ENCODE measurements at regions not wholly inside any gene's neighbourhood (a gene's known extent, or its start where the extent isn't known, plus 50 kb on each side); places are given as distances from the start of the nearest gene placed in this dataset.

GRCh38 chr2:74051504-74051903 lies 66.8 kb downstream of the TET3 start:
- Histone ChIP-seq H3K27me3 (ENCODE audit: control insufficient read depth, insufficient read depth, low read length) (no peaks in the 10 kb centered on the region), H3K36me3 (ENCODE audit: control insufficient read depth, insufficient read depth, low read length) (peaks cover 4% of the 10 kb centered on the region; the same call in 1 of the 2 replicates), H3K4me3 (ENCODE audit: low read depth, low read length) (no peak overlapping the region)
- POLR2A ChIA-PET, result interaction anchor here (0.6 kb wide), 1 partner anchor 25 kb away, joined by 8 read pairs; no protein-coding TSS in a partner anchor
- CTCF ChIA-PET, result interaction anchor here (0.7 kb wide), 1 partner anchor 16 kb away, joined by 3 read pairs; no protein-coding TSS in a partner anchor
- no peak for DNase-seq (ENCODE audit: low read depth)
- TF ChIP-seq CTCF (IDR thresholded peaks at IDR 0.05; ENCODE audit: insufficient read depth, low read depth, low read length), result no peak

- TF ChIP-seq CTCF (IDR thresholded peaks at IDR 0.05; ENCODE audit: insufficient read depth, low read depth, low read length), result no peak
- CTCF ChIA-PET, result no interaction called here
These were observed 68.3 kb downstream of the TET3 start for GRCh38 chr2:74052732-74053710.

GRCh38 chr2:74053959-74054715 lies 69.4 kb downstream of the TET3 start:
- TF ChIP-seq CTCF (IDR thresholded peaks at IDR 0.05; ENCODE audit: insufficient read depth, low read depth, low read length), result no peak
- Histone ChIP-seq H3K4me3 (ENCODE audit: low read depth, low read length) (no peak overlapping the region), H3K36me3 (ENCODE audit: control insufficient read depth, insufficient read depth, low read length) (0 out of 2 replicates have a peak, but pooled peaks cover 2% of the 10 kb centered on the region), H3K27me3 (ENCODE audit: control insufficient read depth, insufficient read depth, low read length) (no peaks in the 10 kb centered on the region)
- ChIA-PET POLR2A (no interaction called here), CTCF (no interaction called here)
- DNase-seq (ENCODE audit: low read depth), result no peak

More at GRCh38 chr2:74052732-74053710, 68.3 kb downstream of the TET3 start:
- H3K4me3 ChIP-seq (ENCODE audit: low read depth, low read length), result no peak overlapping the region
- no peaks in the 10 kb centered on the region for H3K27me3 ChIP-seq (ENCODE audit: control insufficient read depth, insufficient read depth, low read length)
- DNase-seq (ENCODE audit: low read depth), result no peak
- POLR2A ChIA-PET, result no interaction called here
- peaks cover 4% of the 10 kb centered on the region; the same call in 1 of the 2 replicates for H3K36me3 ChIP-seq (ENCODE audit: control insufficient read depth, insufficient read depth, low read length)

- Histone ChIP-seq H3K4me3 (ENCODE audit: low read depth, low read length) (no peak overlapping the region), H3K27me3 (ENCODE audit: control insufficient read depth, insufficient read depth, low read length) (no peaks in the 10 kb centered on the region), H3K36me3 (ENCODE audit: control insufficient read depth, insufficient read depth, low read length) (0 out of 2 replicates have a peak, but pooled peaks cover 2% of the 10 kb centered on the region)
- ChIA-PET POLR2A (no interaction called here), CTCF (no interaction called here)
- no peak for TF ChIP-seq CTCF (IDR thresholded peaks at IDR 0.05; ENCODE audit: insufficient read depth, low read depth, low read length)
- DNase-seq (ENCODE audit: low read depth), result no peak
These were observed 74.5 kb downstream of the TET3 start for GRCh38 chr2:74059137-74059775.
